Stimulated activated naive CD8-positive, alpha-beta T cell treated with anti-CD3 and anti-CD28 coated beads, Interleukin-15, Interleukin-2, amounts not matched to agents 100 U/mL and 50 U/mL, for 24 hours (primary cell): ENCODE measurements at regions not wholly inside any gene's neighbourhood (a gene's known extent, or its start where the extent isn't known, plus 50 kb on each side); places are given as distances from the start of the nearest gene placed in this dataset.

ENCODE experiments used
- ATAC-seq: fragments of 150-1000 bp; cut with Tn5 transposase; one replicate; pipeline ENCODE4 v1.10.0; 2021
- DNase-seq: peaks from one replicate; pipeline ENCODE4 v3.0.0; 2021

DNA sequence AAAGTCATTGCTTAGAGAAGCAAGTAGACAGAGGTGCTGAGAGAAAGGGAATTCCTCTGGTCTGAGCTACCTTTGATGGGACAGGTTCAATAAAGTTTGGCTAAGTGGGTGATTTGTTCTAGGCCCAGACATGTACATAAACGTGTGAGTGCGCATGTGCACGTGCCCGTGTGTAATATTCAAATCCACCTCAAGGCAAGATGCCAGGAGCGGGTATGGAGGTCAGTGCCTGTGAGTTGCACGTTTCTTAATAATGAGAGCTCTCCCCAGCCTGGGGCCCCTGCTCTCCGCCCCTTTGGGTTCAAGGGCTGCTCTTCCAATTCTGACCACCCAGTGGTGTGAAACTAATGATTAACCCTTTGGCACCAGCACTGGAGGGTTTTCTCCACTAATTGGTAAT is 53.8 kb upstream of the LMO4 start:
- no peak for ATAC-seq

DNA sequence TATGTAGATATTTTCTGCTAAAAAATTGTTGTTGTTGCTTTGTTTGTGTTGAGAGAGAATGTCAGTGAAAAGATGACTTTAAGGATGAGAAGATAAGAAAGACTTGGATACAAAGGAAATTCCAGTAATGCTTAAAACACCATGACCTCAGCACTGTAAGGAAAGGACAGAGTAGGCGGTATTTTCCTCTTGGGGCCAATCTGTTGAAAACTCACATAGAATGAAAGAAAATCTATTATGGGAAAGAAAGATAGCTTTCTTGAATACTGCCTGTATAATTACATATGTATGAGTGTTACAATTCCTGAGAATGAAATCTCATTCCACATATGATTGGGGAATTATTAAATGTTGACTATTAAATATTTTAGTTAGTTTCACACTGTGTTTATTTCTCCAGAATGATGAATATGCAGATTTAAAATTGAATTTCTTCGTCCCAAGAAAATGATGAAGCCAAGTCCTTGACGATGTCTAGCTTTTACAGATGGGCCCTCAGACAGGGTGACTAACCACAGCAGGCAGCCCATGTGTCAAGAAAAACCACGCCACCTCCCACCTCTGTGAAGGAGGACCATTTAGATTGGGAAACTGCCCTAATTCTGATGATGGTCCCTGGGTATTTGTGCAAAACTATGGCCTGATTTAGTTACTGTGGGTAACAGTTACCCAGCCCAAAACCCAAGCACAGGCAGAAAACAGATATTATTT is 49.7 kb upstream of the LMO4 start:
- DNase-seq = no peak
- ATAC-seq = no peak

More for the DNA sequence above, 53.8 kb upstream of the LMO4 start:
- no peak for DNase-seq
